Cardiac muscle cell (in vitro differentiated cells and primary cell): ENCODE measurements at regions not wholly inside any gene's neighbourhood (a gene's known extent, or its start where the extent isn't known, plus 50 kb on each side); places are given as distances from the start of the nearest gene placed in this dataset.

Experiments
- DNase-seq, 2 donors: peaks; one replicate each; pipeline versions ENCODE4 v3.0.0 to v3.0.0-alpha.2; 2010 to 2017; ENCODE audit warnings: low read depth in 1 of 2, low spot score in 1 of 2
- H3K27ac ChIP-seq: fragments of 200-600 bp; sonication (generic); 2 replicates; pipeline ENCODE4 v1.5.1; 2016
- H3K27me3 ChIP-seq: fragments of 200-600 bp; sonication (generic); 2 replicates; pipeline ENCODE4 v1.6.0; 2016; ENCODE audit warnings: control low read depth
- H3K36me3 ChIP-seq: fragments of 200-600 bp; sonication (generic); 2 replicates; pipeline ENCODE4 v1.5.1; 2016; ENCODE audit warnings: control low read depth
- H3K4me1 ChIP-seq: fragments of 200-600 bp; sonication (generic); 2 replicates; pipeline ENCODE4 v1.8.1; 2017; ENCODE audit warnings: low read depth, mild to moderate bottlenecking, mixed run types
- H3K4me3 ChIP-seq: fragments of 200-600 bp; sonication (generic); 2 replicates; pipeline ENCODE4 v1.5.1; 2016; ENCODE audit warnings: mild to moderate bottlenecking
- H3K9me3 ChIP-seq: fragments of 200-600 bp; sonication (generic); 2 replicates; pipeline ENCODE4 v1.5.1; 2017; ENCODE audit warnings: low read depth, mild to moderate bottlenecking, control low read depth
- TF ChIP-seq, protein P1 (sequence below): IDR thresholded peaks from 2 replicates; pipeline ENCODE4 v1.5.1; 2012; ENCODE audit warnings: low read depth, mild to moderate bottlenecking, low read length

DNA sequence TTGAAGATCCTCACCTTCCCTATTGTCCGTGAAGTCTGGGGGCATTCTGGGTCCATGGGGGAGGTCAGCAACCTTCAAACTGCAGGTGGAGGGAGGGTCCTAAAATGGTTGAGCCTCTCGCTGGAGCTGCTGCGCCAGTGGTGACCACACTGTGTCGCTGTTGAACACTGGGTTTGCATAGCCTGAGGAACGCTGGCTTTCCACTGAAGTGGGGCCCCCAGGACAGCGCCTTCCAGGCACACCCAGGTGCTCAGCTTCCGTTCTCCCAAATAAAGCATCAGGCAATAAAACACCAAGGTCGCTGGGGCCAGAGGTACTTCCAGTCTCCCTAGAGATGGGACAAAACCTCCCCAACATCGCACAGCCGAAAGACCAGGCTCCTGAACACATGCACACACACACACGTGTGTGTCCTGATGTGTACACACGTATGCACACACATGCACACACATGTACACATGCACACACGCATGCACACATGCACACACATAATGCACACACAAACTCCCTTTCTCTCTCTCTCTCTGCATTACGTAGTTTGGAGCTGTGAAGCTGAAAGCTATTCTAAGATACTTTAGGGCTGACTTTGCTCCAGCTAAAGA is 120.6 kb downstream of the IRF8 start:
- TF ChIP-seq, protein P1, sequence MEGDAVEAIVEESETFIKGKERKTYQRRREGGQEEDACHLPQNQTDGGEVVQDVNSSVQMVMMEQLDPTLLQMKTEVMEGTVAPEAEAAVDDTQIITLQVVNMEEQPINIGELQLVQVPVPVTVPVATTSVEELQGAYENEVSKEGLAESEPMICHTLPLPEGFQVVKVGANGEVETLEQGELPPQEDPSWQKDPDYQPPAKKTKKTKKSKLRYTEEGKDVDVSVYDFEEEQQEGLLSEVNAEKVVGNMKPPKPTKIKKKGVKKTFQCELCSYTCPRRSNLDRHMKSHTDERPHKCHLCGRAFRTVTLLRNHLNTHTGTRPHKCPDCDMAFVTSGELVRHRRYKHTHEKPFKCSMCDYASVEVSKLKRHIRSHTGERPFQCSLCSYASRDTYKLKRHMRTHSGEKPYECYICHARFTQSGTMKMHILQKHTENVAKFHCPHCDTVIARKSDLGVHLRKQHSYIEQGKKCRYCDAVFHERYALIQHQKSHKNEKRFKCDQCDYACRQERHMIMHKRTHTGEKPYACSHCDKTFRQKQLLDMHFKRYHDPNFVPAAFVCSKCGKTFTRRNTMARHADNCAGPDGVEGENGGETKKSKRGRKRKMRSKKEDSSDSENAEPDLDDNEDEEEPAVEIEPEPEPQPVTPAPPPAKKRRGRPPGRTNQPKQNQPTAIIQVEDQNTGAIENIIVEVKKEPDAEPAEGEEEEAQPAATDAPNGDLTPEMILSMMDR, result peak; percentile 33
- no peak overlapping the region for H3K27ac ChIP-seq
- DNase-seq, result peak in 1 of 2 donors; percentile 54
- peaks cover 24% of the 10 kb centered on the region for H3K4me1 ChIP-seq
- no peaks in the 10 kb centered on the region for H3K9me3 ChIP-seq
- no peak overlapping the region for H3K4me3 ChIP-seq
- H3K36me3 ChIP-seq, result no peaks in the 10 kb centered on the region
- no peaks in the 10 kb centered on the region for H3K27me3 ChIP-seq

DNA sequence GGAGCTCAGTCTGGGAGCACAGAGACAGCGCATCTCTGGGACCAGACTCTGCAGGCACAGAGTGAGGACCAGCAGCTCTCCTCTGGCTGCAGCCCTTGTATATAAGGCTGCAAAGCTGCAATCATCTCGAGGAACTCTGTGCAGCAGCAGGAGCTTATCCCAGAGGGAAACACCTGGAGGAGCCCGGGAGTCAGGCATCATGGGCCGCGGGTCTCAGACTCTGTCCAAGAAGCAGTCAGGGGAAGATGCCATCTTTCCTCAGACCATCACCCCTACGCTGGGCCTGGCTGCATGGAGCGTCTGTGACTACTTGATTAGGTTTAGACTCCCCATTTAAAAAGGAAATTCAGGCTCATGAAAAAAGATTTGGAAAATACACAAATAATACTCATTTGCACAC is 122.0 kb downstream of the IRF8 start:
- no peaks in the 10 kb centered on the region for H3K9me3 ChIP-seq
- no peaks in the 10 kb centered on the region for H3K27me3 ChIP-seq
- DNase-seq, result no peak
- no peak overlapping the region for H3K4me3 ChIP-seq
- peaks cover 24% of the 10 kb centered on the region for H3K4me1 ChIP-seq
- TF ChIP-seq, protein P1, result no peak
- H3K27ac ChIP-seq, result no peak overlapping the region
- no peaks in the 10 kb centered on the region for H3K36me3 ChIP-seq

- no peaks in the 10 kb centered on the region for H3K9me3 ChIP-seq
- H3K4me3 ChIP-seq, result no peak overlapping the region
- H3K27me3 ChIP-seq, result no peaks in the 10 kb centered on the region
- H3K4me1 ChIP-seq, result peaks cover 24% of the 10 kb centered on the region
- peak in 1 of 2 donors; percentile 87 for DNase-seq
- peak overlapping the region; percentile 79 for H3K27ac ChIP-seq
- TF ChIP-seq, protein P1, result no peak
- H3K36me3 ChIP-seq, result no peaks in the 10 kb centered on the region
Observed at GRCh38 chr16:86022381-86022960, 123.5 kb downstream of the IRF8 start.

DNA sequence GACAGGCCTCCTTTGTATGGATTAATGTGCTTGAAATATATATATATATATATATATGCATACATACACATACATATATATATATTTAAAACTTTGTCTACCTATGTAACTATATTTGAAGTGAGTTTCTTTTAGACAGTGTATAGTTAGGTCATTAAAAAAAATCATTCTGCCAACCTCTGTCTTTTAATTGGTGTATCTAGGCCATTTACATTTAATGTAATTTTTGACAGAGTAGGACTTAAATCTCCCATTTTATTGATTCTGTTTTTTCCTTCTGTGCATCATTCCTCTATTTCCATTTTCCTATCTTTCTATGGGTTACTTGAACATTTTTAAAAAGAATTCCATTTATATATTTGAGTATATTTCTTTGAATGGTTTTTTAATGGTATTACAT is 125.2 kb downstream of the IRF8 start:
- no peaks in the 10 kb centered on the region for H3K27me3 ChIP-seq
- DNase-seq, result no peak
- H3K4me3 ChIP-seq, result no peak overlapping the region
- peaks cover 15% of the 10 kb centered on the region for H3K4me1 ChIP-seq
- TF ChIP-seq, protein P1, result no peak
- H3K9me3 ChIP-seq, result no peaks in the 10 kb centered on the region
- H3K27ac ChIP-seq, result no peak overlapping the region
- H3K36me3 ChIP-seq, result no peaks in the 10 kb centered on the region

- H3K27me3 ChIP-seq, result no peaks in the 10 kb centered on the region
- H3K4me1 ChIP-seq, result peaks cover 15% of the 10 kb centered on the region
- H3K27ac ChIP-seq, result no peak overlapping the region
- no peaks in the 10 kb centered on the region for H3K36me3 ChIP-seq
- no peak for DNase-seq
- H3K9me3 ChIP-seq, result no peaks in the 10 kb centered on the region
- H3K4me3 ChIP-seq, result no peak overlapping the region
- TF ChIP-seq, protein P1, result no peak
Observed at GRCh38 chr16:86025706-86026105, 126.7 kb downstream of the IRF8 start.
